ENCODE measurements at regions not wholly inside any gene's neighbourhood (a gene's known extent, or its start where the extent isn't known, plus 50 kb on each side); places are given as distances from the start of the nearest gene placed in this dataset.

DNA sequence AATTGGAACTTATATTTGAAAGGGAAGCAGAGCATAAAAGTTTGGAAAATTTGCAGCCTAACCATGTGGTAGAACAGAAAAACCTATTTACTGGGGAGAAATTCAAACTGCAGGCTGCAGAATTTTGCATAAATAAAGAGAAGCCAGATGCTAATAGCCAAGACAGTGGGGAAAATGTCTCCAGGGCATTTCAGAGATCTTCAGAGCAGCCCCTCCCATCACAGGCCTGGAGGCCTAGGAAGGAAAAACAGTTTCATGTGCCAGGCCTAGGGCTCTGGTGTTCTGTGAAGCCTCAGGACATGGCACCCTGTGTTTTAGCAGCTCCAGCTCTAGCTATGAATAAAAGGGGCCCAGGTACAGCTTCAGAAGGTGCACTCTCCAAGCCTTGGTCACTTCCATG, 648.7 kb upstream of the FRG1 start:
- TF ChIP-seq, protein P1, sequence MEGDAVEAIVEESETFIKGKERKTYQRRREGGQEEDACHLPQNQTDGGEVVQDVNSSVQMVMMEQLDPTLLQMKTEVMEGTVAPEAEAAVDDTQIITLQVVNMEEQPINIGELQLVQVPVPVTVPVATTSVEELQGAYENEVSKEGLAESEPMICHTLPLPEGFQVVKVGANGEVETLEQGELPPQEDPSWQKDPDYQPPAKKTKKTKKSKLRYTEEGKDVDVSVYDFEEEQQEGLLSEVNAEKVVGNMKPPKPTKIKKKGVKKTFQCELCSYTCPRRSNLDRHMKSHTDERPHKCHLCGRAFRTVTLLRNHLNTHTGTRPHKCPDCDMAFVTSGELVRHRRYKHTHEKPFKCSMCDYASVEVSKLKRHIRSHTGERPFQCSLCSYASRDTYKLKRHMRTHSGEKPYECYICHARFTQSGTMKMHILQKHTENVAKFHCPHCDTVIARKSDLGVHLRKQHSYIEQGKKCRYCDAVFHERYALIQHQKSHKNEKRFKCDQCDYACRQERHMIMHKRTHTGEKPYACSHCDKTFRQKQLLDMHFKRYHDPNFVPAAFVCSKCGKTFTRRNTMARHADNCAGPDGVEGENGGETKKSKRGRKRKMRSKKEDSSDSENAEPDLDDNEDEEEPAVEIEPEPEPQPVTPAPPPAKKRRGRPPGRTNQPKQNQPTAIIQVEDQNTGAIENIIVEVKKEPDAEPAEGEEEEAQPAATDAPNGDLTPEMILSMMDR (IDR thresholded peaks at IDR 0.05; ENCODE audit: low read depth, low read length, poor library complexity, severe bottlenecking) = no peak
- no peak for TF ChIP-seq EZH2phosphoT487 (IDR thresholded peaks at IDR 0.05; ENCODE audit: borderline replicate concordance, low read length)

Data from DOHH2 (cell line).